ENCODE measurements at regions not wholly inside any gene's neighbourhood (a gene's known extent, or its start where the extent isn't known, plus 50 kb on each side); places are given as distances from the start of the nearest gene placed in this dataset.

DNA sequence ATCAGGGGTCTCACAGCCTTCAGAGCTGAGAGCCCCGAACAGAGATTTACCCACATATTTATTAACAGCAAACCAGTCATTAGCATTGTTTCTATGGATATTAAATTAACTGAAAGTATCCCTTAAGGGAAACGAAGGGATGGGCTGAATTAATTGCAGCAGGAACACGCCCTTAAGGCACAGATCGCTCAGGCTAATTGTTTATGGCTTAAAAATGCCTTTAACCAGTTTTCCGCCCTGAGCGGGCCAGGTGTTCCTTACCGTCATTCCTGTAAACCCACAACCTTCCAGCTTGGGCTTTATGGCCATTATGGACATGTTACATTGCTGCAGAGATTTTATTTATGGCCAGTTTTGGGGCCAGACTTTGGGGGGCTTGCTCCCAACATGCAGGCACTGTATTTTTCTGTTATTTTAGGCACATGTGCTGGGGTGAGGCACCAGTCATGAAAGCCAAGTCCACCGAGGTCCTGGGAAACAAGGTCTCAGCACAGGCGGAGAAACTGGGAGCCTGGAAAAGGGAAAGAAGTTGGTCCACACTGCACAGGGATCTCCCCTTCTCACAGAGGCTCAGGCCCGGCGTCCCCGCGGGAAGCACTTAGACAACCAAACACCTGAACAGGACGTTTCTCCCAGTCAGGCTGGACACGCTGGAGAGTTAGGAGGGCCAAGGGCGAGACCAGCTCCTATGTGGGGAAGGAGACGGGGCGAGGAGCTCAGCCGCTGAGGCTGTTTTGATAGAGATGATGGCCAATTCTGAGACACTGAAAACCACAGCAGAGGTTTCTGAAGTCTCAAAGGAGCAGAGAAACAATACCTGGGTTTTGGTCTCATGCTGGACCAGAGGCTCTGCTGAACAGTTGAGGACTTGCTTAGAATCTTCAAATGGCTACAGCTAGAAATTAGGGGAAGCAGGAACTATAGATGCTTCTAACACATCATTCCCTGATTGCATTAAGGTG lies 86.7 kb downstream of the TMEM18 start:
- TF ChIP-seq RAD21 (IDR thresholded peaks at IDR 0.05 in 1 of 2, conservative IDR thresholded peaks at IDR 0.05 in 1 of 2; ENCODE audit: low read depth in 2 of 2, low read length in 2 of 2) = no peak
- TF ChIP-seq POU5F1 (IDR thresholded peaks at IDR 0.05; ENCODE audit: low read depth, low read length) = no peak
- TF ChIP-seq CHD2 (IDR thresholded peaks at IDR 0.05; ENCODE audit: low read length) = no peak
- TF ChIP-seq TAF1 (IDR thresholded peaks at IDR 0.05; ENCODE audit: low read depth, low read length) = no peak
- TF ChIP-seq FOSL1 (IDR thresholded peaks at IDR 0.05; ENCODE audit: insufficient read depth, low read depth, low read length) = no peak
- TF ChIP-seq EZH2 (IDR thresholded peaks at IDR 0.05; ENCODE audit: low read depth, low read length, severe bottlenecking) = no peak
- no peak for TF ChIP-seq KDM1A (IDR thresholded peaks at IDR 0.05; ENCODE audit: borderline replicate concordance, low read length)
